GM23338 (cell line): ENCODE measurements at regions not wholly inside any gene's neighbourhood (a gene's known extent, or its start where the extent isn't known, plus 50 kb on each side); places are given as distances from the start of the nearest gene placed in this dataset.

ENCODE experiments used
- ATAC-seq: fragments of 200-7000 bp; cut with Tn5 transposase; 3 replicates; pipeline ENCODE4 v1.9.1; 2020
- DNase-seq: peaks from one replicate; pipeline ENCODE4 v3.0.0-alpha.2; 2015; ENCODE audit warnings: low spot score
- H2AFZ ChIP-seq: fragments of 200-600 bp; sonication (generic); 2 replicates; pipeline ENCODE4 v1.8.0; 2016; ENCODE audit warnings: antibody characterized with exemption, mild to moderate bottlenecking, moderate library complexity
- H3F3A ChIP-seq: fragments of 200-600 bp; sonication (generic); replicated peaks from 2 replicates; pipeline ENCODE4 v1.8.0; 2017; ENCODE audit warnings: antibody characterized with exemption, mixed run types, low read depth
- H3K27ac ChIP-seq: fragments of 200-600 bp; sonication (generic); 2 replicates; pipeline ENCODE4 v1.6.1; 2016; ENCODE audit warnings: low read depth
- H3K27me3 ChIP-seq: fragments of 200-600 bp; sonication (generic); 2 replicates; pipeline ENCODE4 v1.8.0; 2016; ENCODE audit warnings: mild to moderate bottlenecking, mixed run types, moderate library complexity; ENCODE audit not compliant: insufficient read depth
- H3K36me3 ChIP-seq: fragments of 200-600 bp; sonication (generic); 2 replicates; pipeline ENCODE4 v1.8.0; 2016; ENCODE audit warnings: mild to moderate bottlenecking; ENCODE audit not compliant: insufficient read depth
- H3K4me1 ChIP-seq: fragments of 200-600 bp; sonication (generic); 2 replicates; pipeline ENCODE4 v1.8.0; 2016; ENCODE audit warnings: mild to moderate bottlenecking, moderate library complexity; ENCODE audit not compliant: insufficient read depth
- H3K4me2 ChIP-seq: fragments of 200-600 bp; sonication (generic); 2 replicates; pipeline ENCODE4 v1.7.1; 2017; ENCODE audit warnings: mixed run types
- H3K4me3 ChIP-seq: fragments of 200-600 bp; sonication (generic); 2 replicates; pipeline ENCODE4 v1.6.1; 2016; ENCODE audit warnings: mixed run types
- H3K79me2 ChIP-seq: fragments of 200-600 bp; sonication (generic); replicated peaks from 2 replicates; pipeline ENCODE4 v1.8.0; 2017; ENCODE audit warnings: mild to moderate bottlenecking; ENCODE audit not compliant: insufficient read depth
- H3K9me2 ChIP-seq: fragments of 200-600 bp; sonication (generic); 2 replicates; pipeline ENCODE4 v1.8.0; 2017; ENCODE audit not compliant: insufficient read depth
- H4K20me1 ChIP-seq: fragments of 200-600 bp; sonication (generic); replicated peaks from 2 replicates; pipeline ENCODE4 v1.8.0; 2017; ENCODE audit warnings: mild to moderate bottlenecking; ENCODE audit not compliant: insufficient read depth
- H3K27ac Mint-ChIP-seq: 2 replicates; pipeline ENCODE4 v1.8.0; 2020; ENCODE audit warnings: inconsistent platforms, mild to moderate bottlenecking, moderate library complexity, mixed read lengths
- H3K27me3 Mint-ChIP-seq: 3 replicates; pipeline ENCODE4 v1.8.0; 2022; ENCODE audit warnings: low read depth, mild to moderate bottlenecking, moderate library complexity, mixed read lengths, inconsistent platforms; ENCODE audit not compliant: insufficient read depth, poor library complexity
- H3K36me3 Mint-ChIP-seq: 3 replicates; pipeline ENCODE4 v1.8.0; 2021; ENCODE audit warnings: low read depth, mild to moderate bottlenecking, inconsistent platforms, moderate library complexity, mixed read lengths
- H3K4me1 Mint-ChIP-seq: 3 replicates; pipeline ENCODE4 v1.8.0; 2020; ENCODE audit warnings: mild to moderate bottlenecking, inconsistent platforms, mixed read lengths
- H3K4me3 Mint-ChIP-seq: 3 replicates; pipeline ENCODE4 v1.8.0; 2021; ENCODE audit warnings: moderate library complexity, mild to moderate bottlenecking, inconsistent platforms, mixed read lengths
- H3K9me3 Mint-ChIP-seq: 3 replicates; pipeline ENCODE4 v1.8.0; 2020; ENCODE audit warnings: moderate library complexity, mild to moderate bottlenecking, inconsistent platforms, mixed read lengths
- CREB1 ChIP-seq: fragments of 250-450 bp; sonication (Bioruptor Pico); IDR thresholded peaks from 2 replicates; pipeline ENCODE4 v1.5.0; 2020; ENCODE audit warnings: low read depth, mild to moderate bottlenecking, moderate library complexity
- CTCF ChIP-seq, 2 experiments: fragments of 200-600 bp in 1 of 2; sonication (generic) in 1 of 2; conservative IDR thresholded peaks; 2 replicates each; pipeline versions ENCODE4 v1.5.1 to v1.6.1; 2016 to 2017; ENCODE audit warnings: antibody characterized with exemption in 2 of 2, low read depth in 2 of 2, mild to moderate bottlenecking in 2 of 2, moderate library complexity in 1 of 2
- EZH2 ChIP-seq: fragments of 200-600 bp; sonication (generic); IDR thresholded peaks from one replicate; pipeline ENCODE4 v1.8.0; 2017; ENCODE audit warnings: antibody characterized with exemption, mild to moderate bottlenecking, low read depth; ENCODE audit not compliant: unreplicated experiment
- EZH2phosphoT487 ChIP-seq: fragments of 200-600 bp; sonication (generic); IDR thresholded peaks from one replicate; pipeline ENCODE4 v1.8.1; 2018; ENCODE audit warnings: antibody characterized with exemption; ENCODE audit not compliant: unreplicated experiment
- NANOG ChIP-seq: IDR thresholded peaks from 2 replicates; pipeline ENCODE4 v1.6.1; 2016; ENCODE audit warnings: antibody characterized with exemption, borderline replicate concordance
- POLR2AphosphoS5 ChIP-seq: IDR thresholded peaks from 2 replicates; pipeline ENCODE4 v1.6.1; 2016; ENCODE audit warnings: antibody characterized with exemption, low read depth
- STAT1 ChIP-seq: IDR thresholded peaks from one replicate; pipeline ENCODE4 v1.6.1; 2016; ENCODE audit warnings: antibody characterized with exemption; ENCODE audit not compliant: unreplicated experiment
- ZNF331 ChIP-seq: fragments of 250-450 bp; sonication (Bioruptor Pico); IDR thresholded peaks from 2 replicates; pipeline ENCODE4 v1.5.0; 2020; ENCODE audit warnings: low read depth, mild to moderate bottlenecking, moderate library complexity
- TF ChIP-seq, protein P1 (sequence below): fragments of 250-450 bp; sonication (Bioruptor Pico); IDR thresholded peaks from 2 replicates; pipeline ENCODE4 v1.5.0; 2020; ENCODE audit warnings: mild to moderate bottlenecking, moderate library complexity
- TF ChIP-seq, protein P2 (sequence below): IDR thresholded peaks from 2 replicates; pipeline ENCODE4 v1.6.1; 2016; ENCODE audit warnings: antibody characterized with exemption

GRCh38 chr5:114726131-114726530, 364.3 kb downstream of the KCNN2 start (continued):
- TF ChIP-seq, protein P1, sequence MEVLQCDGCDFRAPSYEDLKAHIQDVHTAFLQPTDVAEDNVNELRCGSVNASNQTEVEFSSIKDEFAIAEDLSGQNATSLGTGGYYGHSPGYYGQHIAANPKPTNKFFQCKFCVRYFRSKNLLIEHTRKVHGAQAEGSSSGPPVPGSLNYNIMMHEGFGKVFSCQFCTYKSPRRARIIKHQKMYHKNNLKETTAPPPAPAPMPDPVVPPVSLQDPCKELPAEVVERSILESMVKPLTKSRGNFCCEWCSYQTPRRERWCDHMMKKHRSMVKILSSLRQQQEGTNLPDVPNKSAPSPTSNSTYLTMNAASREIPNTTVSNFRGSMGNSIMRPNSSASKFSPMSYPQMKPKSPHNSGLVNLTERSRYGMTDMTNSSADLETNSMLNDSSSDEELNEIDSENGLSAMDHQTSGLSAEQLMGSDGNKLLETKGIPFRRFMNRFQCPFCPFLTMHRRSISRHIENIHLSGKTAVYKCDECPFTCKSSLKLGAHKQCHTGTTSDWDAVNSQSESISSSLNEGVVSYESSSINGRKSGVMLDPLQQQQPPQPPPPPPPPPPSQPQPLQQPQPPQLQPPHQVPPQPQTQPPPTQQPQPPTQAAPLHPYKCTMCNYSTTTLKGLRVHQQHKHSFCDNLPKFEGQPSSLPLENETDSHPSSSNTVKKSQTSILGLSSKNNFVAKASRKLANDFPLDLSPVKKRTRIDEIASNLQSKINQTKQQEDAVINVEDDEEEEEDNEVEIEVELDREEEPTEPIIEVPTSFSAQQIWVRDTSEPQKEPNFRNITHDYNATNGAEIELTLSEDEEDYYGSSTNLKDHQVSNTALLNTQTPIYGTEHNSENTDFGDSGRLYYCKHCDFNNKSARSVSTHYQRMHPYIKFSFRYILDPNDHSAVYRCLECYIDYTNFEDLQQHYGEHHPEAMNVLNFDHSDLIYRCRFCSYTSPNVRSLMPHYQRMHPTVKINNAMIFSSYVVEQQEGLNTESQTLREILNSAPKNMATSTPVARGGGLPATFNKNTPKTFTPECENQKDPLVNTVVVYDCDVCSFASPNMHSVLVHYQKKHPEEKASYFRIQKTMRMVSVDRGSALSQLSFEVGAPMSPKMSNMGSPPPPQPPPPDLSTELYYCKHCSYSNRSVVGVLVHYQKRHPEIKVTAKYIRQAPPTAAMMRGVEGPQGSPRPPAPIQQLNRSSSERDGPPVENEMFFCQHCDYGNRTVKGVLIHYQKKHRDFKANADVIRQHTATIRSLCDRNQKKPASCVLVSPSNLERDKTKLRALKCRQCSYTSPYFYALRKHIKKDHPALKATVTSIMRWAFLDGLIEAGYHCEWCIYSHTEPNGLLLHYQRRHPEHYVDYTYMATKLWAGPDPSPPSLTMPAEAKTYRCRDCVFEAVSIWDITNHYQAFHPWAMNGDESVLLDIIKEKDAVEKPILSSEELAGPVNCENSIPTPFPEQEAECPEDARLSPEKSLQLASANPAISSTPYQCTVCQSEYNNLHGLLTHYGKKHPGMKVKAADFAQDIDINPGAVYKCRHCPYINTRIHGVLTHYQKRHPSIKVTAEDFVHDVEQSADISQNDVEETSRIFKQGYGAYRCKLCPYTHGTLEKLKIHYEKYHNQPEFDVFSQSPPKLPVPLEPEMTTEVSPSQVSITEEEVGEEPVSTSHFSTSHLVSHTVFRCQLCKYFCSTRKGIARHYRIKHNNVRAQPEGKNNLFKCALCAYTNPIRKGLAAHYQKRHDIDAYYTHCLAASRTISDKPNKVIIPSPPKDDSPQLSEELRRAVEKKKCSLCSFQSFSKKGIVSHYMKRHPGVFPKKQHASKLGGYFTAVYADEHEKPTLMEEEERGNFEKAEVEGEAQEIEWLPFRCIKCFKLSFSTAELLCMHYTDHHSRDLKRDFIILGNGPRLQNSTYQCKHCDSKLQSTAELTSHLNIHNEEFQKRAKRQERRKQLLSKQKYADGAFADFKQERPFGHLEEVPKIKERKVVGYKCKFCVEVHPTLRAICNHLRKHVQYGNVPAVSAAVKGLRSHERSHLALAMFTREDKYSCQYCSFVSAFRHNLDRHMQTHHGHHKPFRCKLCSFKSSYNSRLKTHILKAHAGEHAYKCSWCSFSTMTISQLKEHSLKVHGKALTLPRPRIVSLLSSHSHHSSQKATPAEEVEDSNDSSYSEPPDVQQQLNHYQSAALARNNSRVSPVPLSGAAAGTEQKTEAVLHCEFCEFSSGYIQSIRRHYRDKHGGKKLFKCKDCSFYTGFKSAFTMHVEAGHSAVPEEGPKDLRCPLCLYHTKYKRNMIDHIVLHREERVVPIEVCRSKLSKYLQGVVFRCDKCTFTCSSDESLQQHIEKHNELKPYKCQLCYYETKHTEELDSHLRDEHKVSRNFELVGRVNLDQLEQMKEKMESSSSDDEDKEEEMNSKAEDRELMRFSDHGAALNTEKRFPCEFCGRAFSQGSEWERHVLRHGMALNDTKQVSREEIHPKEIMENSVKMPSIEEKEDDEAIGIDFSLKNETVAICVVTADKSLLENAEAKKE (CRISPR knock-in tag), result no peak

- no peak for DNase-seq
- Histone ChIP-seq H3F3A (no peaks in the 10 kb centered on the region), H3K4me3 (no peak overlapping the region), H3K36me3 (peaks cover 7% of the 10 kb centered on the region; the same call in 1 of the 2 replicates), H3K4me2 (no peak overlapping the region), H2AFZ (no peak overlapping the region), H3K9me2 (no peaks in the 10 kb centered on the region), H3K27ac (no peak overlapping the region), H3K4me1 (no peaks in the 10 kb centered on the region), H3K79me2 (no peaks in the 10 kb centered on the region), H4K20me1 (no peaks in the 10 kb centered on the region), H3K27me3 (no peaks in the 10 kb centered on the region)
- peaks cover 1% of the 10 kb centered on the region for H3K27me3 Mint-ChIP-seq
- H3K36me3 Mint-ChIP-seq, result peaks cover 21% of the 10 kb centered on the region
- H3K4me3 Mint-ChIP-seq, result no peak overlapping the region
- H3K27ac Mint-ChIP-seq, result no peak overlapping the region
- peaks cover 48% of the 10 kb centered on the region for H3K9me3 Mint-ChIP-seq
- TF ChIP-seq, protein P2, sequence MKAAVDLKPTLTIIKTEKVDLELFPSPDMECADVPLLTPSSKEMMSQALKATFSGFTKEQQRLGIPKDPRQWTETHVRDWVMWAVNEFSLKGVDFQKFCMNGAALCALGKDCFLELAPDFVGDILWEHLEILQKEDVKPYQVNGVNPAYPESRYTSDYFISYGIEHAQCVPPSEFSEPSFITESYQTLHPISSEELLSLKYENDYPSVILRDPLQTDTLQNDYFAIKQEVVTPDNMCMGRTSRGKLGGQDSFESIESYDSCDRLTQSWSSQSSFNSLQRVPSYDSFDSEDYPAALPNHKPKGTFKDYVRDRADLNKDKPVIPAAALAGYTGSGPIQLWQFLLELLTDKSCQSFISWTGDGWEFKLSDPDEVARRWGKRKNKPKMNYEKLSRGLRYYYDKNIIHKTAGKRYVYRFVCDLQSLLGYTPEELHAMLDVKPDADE, result no peak
- TF ChIP-seq POLR2AphosphoS5 (no peak), NANOG (no peak), CTCF (conservative IDR thresholded peaks at IDR 0.05; ENCODE audit: low read depth in 2 of 2) (no peak), STAT1 (no peak), CREB1 (no peak), EZH2 (no peak), ZNF331 (CRISPR knock-in tag) (no peak), EZH2phosphoT487 (no peak)
- no peak for ATAC-seq
- H3K4me1 Mint-ChIP-seq, result no peaks in the 10 kb centered on the region
Measured at GRCh38 chr5:114719268-114719667, 357.4 kb downstream of the KCNN2 start.
